HG03442 (cell line): ENCODE measurements at regions not wholly inside any gene's neighbourhood (a gene's known extent, or its start where the extent isn't known, plus 50 kb on each side); places are given as distances from the start of the nearest gene placed in this dataset.

Source experiments
- ATAC-seq: cut with Tn5 transposase; IDR thresholded peaks from one replicate; pipeline ENCODE4 v1.9.1; 2021; ENCODE audit warnings: mild to moderate bottlenecking, moderate library complexity; ENCODE audit not compliant: unreplicated experiment

DNA sequence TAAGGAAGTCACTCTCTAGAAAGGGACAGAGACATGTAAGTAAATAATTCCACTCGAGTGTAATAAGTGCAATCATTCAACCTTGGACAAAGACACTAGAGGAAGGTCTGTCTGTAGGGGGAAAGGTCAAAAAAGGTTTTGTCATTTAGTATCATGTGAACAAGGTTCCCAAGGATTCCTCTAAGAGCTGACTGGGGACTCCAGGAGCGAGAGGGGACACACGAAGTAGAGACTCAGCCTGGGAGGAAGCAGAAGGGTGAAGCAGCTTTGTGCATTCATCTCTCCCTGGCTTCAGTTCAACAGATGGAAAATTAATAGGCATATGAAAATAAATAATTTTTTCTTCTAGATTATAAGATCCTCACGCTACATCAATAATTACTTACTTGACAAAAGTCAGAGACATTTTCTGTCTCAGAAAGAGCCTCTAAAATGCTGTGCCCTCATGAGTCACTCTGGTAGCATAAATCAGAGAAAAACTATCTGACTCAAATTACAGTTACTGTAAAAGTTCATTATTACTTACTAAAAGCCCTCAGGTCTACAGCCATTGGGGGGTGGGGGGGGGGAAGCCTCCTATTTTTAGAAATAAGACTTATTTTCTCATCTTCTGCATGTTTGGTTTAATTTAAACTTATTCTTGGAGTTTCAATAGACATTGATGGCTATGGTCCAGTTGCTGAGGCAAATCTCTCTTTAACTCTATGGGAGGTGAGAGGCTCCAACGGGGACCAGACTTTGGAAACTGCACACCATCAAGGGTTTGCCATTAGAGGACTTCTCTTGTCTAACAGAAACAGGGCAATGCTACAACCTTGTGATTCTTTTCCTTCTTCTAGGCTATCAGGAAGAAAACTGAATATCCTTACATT lies 275.1 kb upstream of the KLF14 start:
- no peak for ATAC-seq

DNA sequence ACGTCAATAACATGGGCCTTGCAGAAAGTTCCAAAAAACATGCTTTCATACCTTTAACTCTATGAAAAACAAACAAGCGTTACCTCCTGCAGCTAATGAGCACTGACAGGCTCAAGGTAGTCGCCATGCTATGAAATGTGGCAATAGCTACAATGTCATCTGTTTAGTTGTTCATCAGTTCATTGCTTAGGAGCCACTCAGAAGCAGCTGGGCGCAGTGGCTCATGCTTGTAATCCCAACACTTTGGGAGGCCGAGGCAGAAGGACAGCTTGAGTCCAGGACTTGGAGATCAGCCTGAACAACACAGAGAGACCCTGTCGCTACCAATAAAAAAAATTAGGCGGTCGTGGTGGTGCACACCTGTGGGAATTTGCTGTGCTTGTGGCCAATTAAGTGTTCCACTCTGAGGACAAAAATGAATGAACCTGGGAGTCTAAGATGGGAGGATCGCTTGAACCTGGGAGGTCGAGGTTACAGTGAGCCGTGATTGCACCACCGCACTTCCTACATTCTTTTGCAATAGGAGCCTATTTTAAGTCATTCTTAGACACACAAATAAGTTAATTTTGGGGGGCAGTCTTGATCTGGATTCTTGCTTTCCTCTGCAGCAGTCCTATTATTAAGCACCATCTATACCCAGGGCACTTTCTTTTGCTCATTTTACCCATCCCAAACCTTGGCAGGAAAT lies 276.2 kb upstream of the KLF14 start:
- ATAC-seq, result no peak

DNA sequence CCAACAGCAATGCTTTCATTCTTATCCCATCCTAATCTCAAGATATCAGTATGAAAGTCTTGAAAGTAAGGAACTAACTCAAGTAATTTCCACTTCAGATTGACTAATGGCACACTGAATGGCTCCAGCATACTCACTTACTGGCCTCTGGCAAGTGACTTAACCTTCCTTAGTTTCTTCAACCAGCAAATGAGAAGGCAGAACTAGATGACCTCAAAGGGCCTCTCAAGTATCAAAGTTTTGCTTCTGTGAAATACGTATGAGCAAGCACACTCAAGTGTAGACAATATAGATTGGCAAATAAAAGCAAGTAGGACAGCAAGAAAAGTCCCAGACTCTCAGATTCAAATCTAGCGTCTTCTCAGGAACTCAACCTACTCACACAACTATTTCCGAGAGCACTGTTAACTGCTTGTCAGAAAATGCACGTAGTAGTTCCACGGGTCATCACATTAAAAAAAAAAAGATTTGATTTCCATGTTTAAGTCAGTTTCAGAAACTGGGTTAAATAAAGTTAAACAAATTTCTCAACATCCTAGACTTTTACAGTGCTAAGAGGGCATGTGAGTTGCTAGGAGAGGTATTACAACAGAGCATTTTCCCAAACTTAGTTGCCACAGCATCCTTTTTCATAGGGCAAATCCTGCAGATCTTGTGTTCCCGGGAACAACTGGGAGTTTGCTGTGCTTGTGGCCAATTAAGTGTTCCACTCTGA lies 276.9 kb upstream of the KLF14 start:
- ATAC-seq, result no peak

DNA sequence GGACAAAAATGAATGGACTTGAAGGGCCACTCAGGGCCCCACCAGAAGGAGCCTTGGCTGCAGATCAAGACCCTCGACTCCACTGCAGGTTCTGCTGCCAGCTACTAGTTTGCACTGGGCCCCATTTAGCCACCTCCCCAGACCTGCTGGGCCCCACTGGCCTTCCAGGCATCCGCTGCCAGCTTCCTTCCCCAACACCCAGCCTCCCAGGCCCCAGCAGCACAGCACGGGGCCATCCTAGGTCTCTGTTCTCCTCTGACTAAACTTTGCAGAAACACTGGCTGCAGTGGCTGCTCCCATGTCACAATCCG lies 277.4 kb upstream of the KLF14 start:
- no peak for ATAC-seq

DNA sequence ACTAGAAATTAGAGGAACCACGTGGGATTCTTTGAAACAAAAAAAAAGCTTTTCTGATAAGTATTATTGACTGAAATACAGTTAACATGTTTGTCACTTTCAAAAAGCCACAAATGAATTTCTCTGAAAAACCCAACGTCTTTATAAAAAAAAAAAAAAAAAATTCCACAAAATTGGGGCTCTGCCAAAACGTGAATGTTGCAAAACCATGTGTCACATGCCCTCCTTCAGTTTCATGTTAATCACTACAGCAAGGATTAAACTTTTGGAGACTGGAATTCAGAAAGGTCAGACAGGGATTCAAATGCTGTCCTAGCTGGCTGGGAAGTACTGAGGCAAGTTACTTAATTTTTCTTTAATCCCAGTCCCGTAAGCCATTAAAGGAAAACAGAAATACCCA lies 278.0 kb upstream of the KLF14 start:
- ATAC-seq, result no peak

DNA sequence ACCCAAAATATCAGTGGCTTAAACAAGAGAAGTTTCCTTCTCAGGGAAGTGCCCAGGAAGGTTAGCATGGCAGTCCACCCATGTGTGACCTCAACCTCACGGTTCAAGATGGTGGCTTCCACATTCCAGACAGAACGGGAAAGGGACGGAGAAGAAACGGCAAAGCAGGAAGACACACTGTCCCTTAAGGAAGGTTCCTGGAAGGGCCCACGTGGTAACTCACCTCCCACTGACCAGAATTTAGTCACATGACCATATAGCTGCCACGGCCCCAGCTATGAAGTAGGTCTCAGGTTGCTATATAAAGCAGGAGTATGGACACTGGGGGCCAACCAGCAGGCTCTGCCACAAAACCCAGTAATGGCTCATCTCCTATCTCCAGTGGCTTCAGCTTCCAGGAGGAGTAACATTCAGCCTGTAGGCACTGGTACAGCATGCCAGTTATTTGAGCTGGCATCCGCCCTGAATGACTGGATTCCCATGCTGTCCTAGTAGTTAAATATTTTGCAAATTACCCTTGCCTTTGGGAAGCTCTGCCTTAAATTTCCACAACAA lies 278.5 kb upstream of the KLF14 start:
- no peak for ATAC-seq

DNA sequence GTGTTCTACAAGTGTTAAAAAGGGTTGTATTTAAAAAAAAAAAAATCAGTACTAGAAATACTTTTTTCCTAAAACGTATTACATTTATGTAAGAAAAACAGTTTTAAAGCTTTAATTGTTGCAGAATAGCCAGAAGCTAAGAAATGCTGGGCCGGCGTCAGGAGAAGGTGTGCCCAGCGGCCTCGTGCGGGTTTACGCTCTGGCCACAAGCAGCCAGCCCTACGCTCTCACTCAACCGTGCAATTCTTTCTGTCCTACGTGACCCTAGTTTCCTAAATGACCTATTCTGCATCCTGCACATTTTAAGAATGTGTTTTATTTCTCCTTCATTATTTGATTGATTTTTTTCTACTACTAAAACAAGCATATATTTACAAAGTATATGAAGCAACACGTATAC lies 279.7 kb upstream of the KLF14 start:
- ATAC-seq, result no peak

DNA sequence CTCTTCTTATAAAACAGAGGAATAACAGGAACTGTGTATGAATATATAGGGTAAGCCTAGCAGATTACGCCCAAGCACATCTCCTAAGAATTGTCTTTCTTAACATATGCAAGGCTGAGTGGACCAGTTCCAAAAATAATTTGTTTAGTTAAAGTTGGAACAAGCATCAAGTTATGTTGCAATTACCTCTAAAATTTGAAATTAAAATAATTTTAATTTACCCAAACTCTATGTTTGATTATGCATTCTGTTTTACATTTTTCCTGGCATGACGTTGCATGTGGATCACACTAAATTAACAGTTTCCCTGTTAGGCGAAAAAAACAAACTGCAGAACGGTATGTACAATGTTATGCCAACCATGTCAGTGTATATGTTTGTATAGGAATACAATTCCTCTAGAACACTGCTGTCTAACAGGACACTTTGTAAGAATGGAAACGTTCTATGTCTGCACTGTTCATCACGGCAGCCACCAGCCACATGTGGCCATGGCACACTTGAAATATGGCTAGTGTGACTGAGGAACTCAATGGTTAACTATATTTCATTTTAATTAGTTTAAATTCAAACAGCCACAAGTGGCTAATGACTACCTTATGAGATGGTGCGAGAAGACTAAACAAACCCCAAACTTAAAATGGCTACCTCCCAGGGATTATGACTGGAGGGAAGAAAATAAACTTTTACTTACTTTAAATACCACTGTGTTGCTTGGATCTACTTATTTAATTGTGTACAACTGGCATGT lies 281.1 kb upstream of the KLF14 start:
- ATAC-seq, result no peak

DNA sequence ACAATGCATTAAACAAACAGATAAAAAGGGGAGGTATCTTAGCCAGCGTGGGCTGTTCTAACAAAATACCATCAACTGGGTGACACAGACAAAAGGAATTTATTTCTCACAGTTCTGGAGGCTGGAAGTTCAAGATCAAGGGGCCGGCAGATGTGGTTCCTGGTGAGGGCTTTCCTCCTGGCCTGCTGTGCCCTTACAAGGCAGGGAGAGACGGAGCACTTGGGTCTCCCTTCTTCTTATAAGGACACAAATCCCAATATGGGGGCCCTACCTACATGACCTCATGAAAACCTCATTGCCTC lies 281.6 kb upstream of the KLF14 start:
- no peak for ATAC-seq

DNA sequence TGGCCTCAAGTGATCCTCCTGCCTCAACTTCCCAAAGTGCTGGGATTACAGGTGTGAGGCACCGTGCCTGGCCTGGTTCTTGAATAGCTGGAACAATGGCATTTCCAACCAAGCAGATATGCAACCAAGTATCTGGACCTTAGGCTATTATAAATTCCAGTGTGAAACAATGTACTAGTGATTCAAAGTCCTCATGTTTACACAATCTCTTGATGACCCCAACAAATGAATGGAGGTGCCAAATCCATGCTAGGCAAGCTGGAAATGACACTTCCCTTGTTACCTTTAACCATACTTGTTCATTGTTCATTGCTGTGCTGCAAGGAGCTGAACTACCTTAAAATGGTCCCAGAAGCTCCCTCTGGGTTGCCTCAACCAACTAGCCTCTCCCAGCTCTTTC lies 282.2 kb upstream of the KLF14 start:
- ATAC-seq, result no peak

DNA sequence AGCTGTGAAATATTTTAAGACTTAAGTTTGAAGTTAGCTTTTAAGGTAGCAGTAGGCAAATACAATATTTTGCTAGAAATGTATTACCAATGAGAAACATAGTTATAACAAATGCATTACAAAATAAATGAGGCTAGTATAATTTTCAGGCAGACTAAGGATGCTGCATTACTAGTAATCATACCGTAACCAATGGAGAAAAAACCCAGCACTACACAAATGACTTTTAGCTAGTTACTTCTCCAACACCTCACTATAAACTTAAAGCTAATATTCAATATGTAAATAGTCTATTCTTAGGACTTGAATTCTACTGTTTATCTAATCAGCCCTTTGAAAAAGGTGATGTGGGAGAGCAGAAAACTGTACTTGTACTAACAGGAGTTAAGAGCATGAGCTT lies 285.3 kb upstream of the KLF14 start:
- no peak for ATAC-seq

DNA sequence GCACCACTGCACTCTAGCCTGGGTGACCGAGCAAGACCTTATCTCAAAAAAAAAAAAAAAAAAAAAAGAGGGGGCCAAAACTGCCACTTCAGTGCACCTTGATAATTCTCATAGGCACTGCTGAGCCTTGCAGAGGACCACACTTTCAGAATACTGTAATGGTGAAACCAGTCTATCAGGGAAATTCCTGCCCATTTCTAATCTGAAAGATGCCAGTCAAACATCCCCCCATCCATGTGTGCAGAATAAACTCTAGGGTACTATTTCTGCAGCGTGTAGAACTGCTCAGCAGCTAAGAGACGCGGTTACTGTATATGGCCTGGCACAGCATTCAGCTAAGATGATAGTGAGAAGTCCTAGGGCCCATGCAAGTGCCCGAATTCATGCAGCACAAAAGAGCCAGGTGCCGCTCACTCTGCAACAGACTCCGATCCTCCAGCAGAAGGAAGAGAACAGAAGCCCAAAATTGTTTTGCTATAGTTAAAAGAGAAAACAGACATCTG lies 286.8 kb upstream of the KLF14 start:
- ATAC-seq, result peak; percentile 57

DNA sequence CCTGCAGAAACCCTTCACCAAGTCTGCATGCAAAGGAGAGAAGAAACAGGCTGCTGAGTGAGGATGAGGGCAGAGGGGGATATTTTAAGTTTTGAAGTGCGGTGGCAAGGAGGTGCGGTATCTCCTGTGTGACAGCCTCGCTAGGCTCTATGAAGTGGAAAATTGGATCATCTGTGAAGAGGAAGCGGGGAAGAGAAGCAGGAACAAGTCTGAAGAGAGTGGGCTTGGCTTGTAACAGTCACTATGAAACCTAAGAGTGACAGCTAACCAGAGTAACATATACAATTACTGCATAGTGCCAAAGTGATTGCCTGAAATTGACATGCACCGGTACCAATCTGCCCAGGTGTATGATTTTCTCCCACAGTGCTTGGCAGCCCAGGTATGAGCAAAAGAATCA lies 287.5 kb upstream of the KLF14 start:
- ATAC-seq, result peak; percentile 45

DNA sequence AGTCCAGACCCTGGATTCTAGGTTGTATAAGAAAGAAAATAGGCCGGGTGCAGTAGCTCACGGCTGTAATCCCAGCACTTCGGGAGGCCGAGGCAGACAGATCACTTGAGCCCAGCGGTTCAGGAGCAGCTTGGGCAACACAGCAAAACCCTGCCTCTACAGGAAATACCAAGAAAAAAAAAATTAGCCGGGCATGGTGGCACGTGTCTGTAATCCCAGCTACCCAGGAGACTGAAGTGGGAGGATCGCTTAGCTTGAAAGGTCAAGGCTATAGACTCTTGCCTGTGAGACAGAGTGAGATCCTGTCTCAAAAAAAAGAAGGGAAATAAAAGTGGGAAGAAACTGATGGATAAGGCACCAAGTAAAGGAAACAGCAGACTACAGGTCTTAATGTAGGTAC lies 287.9 kb upstream of the KLF14 start:
- no peak for ATAC-seq

DNA sequence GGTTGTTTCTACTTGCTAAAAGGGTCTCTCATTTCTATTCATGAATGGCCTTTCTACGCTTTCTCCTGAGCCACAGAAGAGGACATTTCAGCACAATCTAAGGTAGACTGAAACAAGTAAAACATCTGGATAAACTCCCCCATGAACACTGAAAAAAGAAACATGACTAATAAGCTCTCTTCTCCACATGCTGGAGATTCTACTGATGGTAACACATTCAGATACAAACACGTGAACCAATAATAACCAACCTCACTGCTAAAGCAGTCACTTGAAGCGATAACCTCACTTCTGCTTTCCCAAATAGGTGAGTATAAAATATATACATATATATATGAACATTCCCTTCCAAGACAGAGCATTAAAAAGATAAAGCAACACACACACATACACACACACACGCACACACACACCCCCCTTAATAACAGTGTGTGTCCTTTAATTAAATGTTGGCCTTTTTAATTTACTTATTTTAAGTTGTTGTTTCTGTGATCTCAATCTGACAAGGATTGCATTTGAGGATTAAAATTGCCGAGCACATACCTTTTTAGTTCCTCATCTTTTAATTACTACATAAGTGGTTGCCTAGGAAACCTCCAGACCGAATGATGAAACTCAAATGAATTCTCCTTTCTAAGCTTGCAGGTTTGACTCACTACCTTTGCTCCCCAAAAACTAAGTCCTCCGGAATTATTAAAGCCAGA lies 292.4 kb upstream of the KLF14 start:
- ATAC-seq, result peak; percentile 36

DNA sequence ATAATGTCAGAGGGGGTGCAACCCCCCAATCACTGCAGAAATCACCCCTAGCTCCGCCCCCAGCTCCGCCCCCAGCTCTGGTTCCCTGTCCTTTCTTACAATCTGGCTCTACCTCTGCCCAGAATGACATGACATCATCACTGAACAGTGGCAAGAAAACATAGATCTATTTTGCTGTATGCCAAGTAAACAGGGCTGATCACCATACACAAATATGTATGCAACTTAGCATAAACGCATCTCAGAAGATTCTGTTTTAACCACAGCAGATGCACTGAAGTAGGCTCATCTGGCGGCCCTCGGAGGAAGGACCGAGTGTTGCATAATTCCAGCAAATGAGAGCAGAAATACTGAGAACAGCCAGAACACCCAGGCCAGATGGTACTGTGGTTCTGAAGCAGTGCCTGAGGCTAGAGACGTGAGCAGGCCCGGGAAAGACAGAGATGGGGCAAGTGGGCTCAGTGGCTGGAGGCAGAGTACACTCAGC lies 293.3 kb upstream of the KLF14 start:
- ATAC-seq, result no peak

DNA sequence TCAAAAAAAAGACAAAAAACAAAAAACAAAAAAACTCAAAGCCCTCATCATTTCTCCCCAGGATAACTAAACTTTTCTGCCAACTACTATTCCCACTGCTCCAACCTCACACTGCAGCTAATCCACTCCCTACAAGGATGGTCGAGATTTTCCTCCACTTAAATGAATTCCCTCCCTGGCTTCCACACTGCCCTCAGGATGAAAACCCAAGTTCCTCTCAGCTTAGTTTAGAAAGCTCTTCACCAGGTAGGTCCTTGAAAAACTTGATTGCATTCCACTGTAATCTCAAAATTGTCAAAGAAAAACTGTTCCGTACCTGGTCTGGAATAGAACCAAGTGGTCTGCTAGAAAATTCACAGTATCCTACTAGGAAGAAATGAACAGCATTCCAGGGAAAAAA lies 294.3 kb upstream of the KLF14 start:
- no peak for ATAC-seq

DNA sequence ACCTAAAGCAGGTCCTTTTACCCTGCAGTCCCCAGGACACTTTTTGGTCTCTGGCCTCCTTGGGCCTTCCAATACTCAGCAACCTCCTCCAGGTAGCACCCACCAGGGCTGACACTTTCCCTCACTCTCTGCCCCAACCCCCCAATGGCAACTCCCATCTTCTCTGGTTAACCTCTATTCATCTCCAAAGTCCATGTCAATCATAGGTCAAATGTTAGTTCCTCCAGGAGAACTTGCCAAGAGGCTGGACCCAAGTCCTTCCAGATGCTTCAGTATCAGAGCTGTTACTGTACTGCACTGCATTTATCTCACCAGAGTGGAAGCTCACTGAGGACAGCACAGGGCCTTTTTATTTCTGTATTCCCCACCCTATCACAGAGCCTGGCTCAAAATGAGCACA lies 295.0 kb upstream of the KLF14 start:
- no peak for ATAC-seq

DNA sequence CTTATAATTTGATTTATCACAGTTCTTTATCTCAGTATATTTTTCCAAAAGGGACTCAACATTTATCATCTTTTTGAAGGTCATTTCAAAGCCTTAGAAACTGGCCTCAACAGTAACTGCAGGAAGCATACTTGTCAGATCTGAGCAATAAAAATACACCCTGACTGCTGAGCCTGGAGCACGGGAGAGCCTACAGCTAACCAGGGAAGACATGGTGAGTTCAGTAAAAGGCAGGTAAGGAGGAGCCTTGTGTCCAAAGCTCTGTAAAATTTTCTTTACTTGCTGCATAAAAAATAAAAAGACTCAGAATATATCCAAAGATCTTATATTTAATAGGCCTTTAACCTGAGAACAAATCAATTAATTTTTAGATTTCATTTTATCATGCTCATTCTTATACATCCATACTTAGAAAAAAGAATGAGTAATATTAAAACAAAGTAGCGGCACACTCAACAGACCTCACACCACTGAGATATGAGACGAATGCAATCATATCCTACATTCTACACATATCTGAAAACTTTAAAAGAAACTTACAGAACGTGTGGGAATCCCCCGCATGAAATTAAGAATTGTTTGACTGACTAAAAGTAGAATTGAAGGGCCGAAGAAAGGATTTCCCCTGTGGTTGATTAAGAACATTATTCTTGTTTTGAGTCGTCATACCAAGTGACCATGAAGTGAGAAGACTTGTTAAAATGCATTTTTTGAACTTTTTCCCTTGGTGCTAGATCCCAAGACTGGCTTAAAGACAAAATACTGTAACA lies 296.4 kb upstream of the MKLN1 start:
- peak; percentile 78 for ATAC-seq

DNA sequence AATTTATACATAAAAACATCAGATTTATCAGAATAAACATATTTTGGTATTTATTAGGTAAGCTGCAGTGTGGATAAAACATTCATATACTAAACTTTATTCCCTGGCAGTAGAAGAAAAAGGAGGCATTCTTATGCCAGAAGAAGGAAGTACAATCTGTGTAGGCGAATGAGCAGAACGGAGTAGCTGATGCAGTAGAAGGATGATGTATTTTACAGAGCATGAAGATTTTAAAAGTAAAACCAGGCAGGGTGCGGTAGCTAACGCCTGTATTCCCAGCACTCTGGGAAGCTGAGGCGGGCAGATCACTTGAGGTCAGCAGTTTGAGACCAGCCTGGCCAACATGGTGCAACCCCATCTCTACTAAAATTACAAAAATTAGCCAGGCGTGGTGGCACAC lies 294.9 kb upstream of the MKLN1 start:
- ATAC-seq, result no peak
